ENCODE measurements at regions not wholly inside any gene's neighbourhood (a gene's known extent, or its start where the extent isn't known, plus 50 kb on each side); places are given as distances from the start of the nearest gene placed in this dataset.

DNA sequence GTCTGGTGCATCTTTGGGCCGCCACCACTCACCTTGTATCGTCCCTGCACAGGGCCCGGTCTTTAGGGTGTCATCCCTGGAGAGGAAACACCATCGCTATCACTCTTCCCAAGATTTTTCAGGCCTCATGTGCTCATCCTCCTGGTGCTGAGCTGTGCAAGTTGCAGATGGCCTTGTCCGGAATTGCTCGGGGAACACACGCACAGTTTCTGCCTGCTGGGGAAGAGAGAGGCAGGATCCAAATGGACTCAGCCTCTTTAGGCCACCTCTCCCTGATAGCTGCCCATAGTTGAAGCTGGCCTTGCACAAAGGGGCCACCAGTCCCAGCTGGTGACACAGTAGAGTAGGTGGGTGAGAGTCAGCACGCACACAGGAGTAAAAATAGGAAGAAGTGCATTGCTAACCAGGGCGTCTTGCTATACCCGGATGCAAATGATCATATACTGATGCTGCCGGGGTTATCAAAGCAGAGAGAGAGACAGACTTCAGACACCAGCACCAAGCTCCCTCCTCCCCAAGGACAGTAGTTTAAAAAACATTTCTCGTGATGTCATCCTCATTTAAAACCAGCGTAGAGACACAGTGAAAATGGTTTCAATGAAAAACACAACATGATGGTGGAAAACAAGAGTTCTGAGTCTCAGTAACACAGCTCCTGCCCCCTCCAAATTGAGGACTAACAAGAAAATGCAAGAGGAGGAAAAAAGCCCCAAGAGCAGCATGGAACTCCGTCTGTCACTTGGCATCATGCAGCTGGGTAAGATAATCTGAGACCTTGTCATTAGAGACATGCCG lies 147.5 kb upstream of the NCK2 start:
- Histone ChIP-seq H3K27ac (ENCODE audit: low read length) (no peak overlapping the region), H3K36me3 (ENCODE audit: insufficient read depth, low read length) (no peaks in the 10 kb centered on the region), H3K9ac (ENCODE audit: low read length) (no peak overlapping the region), H3K79me2 (replicated peaks; ENCODE audit: insufficient read depth, low read length) (no peaks in the 10 kb centered on the region), H3K4me3 (ENCODE audit: low read length) (no peak overlapping the region), H3K27me3 (ENCODE audit: insufficient read depth, low read depth, low read length) (no peaks in the 10 kb centered on the region), H2AFZ (ENCODE audit: low read depth, low read length) (no peak overlapping the region), H3F3A (ENCODE audit: insufficient read depth, low read length, poor library complexity, severe bottlenecking) (no peaks in the 10 kb centered on the region), H3K9me2 (ENCODE audit: insufficient read depth, low read length) (no peaks in the 10 kb centered on the region), H3K4me2 (ENCODE audit: low read length) (no peak overlapping the region), H3K9me3 (ENCODE audit: low read length) (no peaks in the 10 kb centered on the region), H4K20me1 (ENCODE audit: insufficient read depth) (no peaks in the 10 kb centered on the region)
- TF ChIP-seq EP300 (conservative IDR thresholded peaks at IDR 0.05; ENCODE audit: poor library complexity, severe bottlenecking) (no peak), TAF1 (IDR thresholded peaks at IDR 0.05; ENCODE audit: low read depth) (no peak), CTCF (IDR thresholded peaks at IDR 0.05; ENCODE audit: poor library complexity, severe bottlenecking) (no peak), SMC3 (conservative IDR thresholded peaks at IDR 0.05; ENCODE audit: poor library complexity) (no peak), EZH2 (IDR thresholded peaks at IDR 0.05; ENCODE audit: borderline replicate concordance, insufficient read depth, low read length, poor library complexity, severe bottlenecking) (no peak)

- no peaks in the 10 kb centered on the region for H3K36me3 ChIP-seq (ENCODE audit: insufficient read depth, low read length)
- no peak overlapping the region for H3K4me2 ChIP-seq (ENCODE audit: low read length)
- no peaks in the 10 kb centered on the region for H4K20me1 ChIP-seq (ENCODE audit: insufficient read depth)
- H3K79me2 ChIP-seq (replicated peaks; ENCODE audit: insufficient read depth, low read length), result no peaks in the 10 kb centered on the region
- no peak overlapping the region for H3K27ac ChIP-seq (ENCODE audit: low read length)
- no peak for TF ChIP-seq EP300 (conservative IDR thresholded peaks at IDR 0.05; ENCODE audit: poor library complexity, severe bottlenecking)
- H3K27me3 ChIP-seq (ENCODE audit: insufficient read depth, low read depth, low read length), result no peaks in the 10 kb centered on the region
- no peak overlapping the region for H2AFZ ChIP-seq (ENCODE audit: low read depth, low read length)
- H3K9me3 ChIP-seq (ENCODE audit: low read length), result no peaks in the 10 kb centered on the region
- no peaks in the 10 kb centered on the region for H3K9me2 ChIP-seq (ENCODE audit: insufficient read depth, low read length)
- no peaks in the 10 kb centered on the region for H3F3A ChIP-seq (ENCODE audit: insufficient read depth, low read length, poor library complexity, severe bottlenecking)
- H3K9ac ChIP-seq (ENCODE audit: low read length), result no peak overlapping the region
- H3K4me3 ChIP-seq (ENCODE audit: low read length), result no peak overlapping the region
Measured at GRCh38 chr2:105596411-105596921, 148.2 kb upstream of the NCK2 start.

- no peak overlapping the region for H3K27ac ChIP-seq (ENCODE audit: low read length)
- no peaks in the 10 kb centered on the region for H3K9me2 ChIP-seq (ENCODE audit: insufficient read depth, low read length)
- no peak overlapping the region for H3K4me3 ChIP-seq (ENCODE audit: low read length)
- no peaks in the 10 kb centered on the region for H3K27me3 ChIP-seq (ENCODE audit: insufficient read depth, low read depth, low read length)
- no peak overlapping the region for H3K4me2 ChIP-seq (ENCODE audit: low read length)
- no peak overlapping the region for H2AFZ ChIP-seq (ENCODE audit: low read depth, low read length)
- no peaks in the 10 kb centered on the region for H3K36me3 ChIP-seq (ENCODE audit: insufficient read depth, low read length)
- TF ChIP-seq REST (IDR thresholded peaks at IDR 0.05; ENCODE audit: borderline replicate concordance) (no peak), EP300 (conservative IDR thresholded peaks at IDR 0.05; ENCODE audit: poor library complexity, severe bottlenecking) (no peak), POLR2AphosphoS5 (IDR thresholded peaks at IDR 0.05) (no peak), SMC3 (conservative IDR thresholded peaks at IDR 0.05; ENCODE audit: poor library complexity) (no peak), CTCF (IDR thresholded peaks at IDR 0.05; ENCODE audit: poor library complexity, severe bottlenecking) (no peak), EZH2 (IDR thresholded peaks at IDR 0.05; ENCODE audit: borderline replicate concordance, insufficient read depth, low read length, poor library complexity, severe bottlenecking) (no peak), RAD21 (conservative IDR thresholded peaks at IDR 0.05) (no peak), MXI1 (conservative IDR thresholded peaks at IDR 0.05; ENCODE audit: poor library complexity, severe bottlenecking) (no peak), TAF1 (IDR thresholded peaks at IDR 0.05; ENCODE audit: low read depth) (no peak)
- H4K20me1 ChIP-seq (ENCODE audit: insufficient read depth), result no peaks in the 10 kb centered on the region
- H3K9me3 ChIP-seq (ENCODE audit: low read length), result no peaks in the 10 kb centered on the region
- no peak overlapping the region for H3K9ac ChIP-seq (ENCODE audit: low read length)
- H3K79me2 ChIP-seq (replicated peaks; ENCODE audit: insufficient read depth, low read length), result no peaks in the 10 kb centered on the region
- H3F3A ChIP-seq (ENCODE audit: insufficient read depth, low read length, poor library complexity, severe bottlenecking), result no peaks in the 10 kb centered on the region
Measured at GRCh38 chr2:105595536-105595935, 149.2 kb upstream of the NCK2 start.
